Activated CD4-positive, alpha-beta T cell treated with anti-CD3 and anti-CD28 coated beads, Interleukin-2, amount 10 ng/mL, durations not matched to agents 24 days and 14 days (primary cell): ENCODE measurements at regions not wholly inside any gene's neighbourhood (a gene's known extent, or its start where the extent isn't known, plus 50 kb on each side); places are given as distances from the start of the nearest gene placed in this dataset.

Experiments used
- DNase-seq: peaks from one replicate; pipeline ENCODE4 v3.0.0; 2022
- H3K27ac Mint-ChIP-seq: one replicate; pipeline ENCODE4 v1.8.0; 2022; ENCODE audit warnings: mild to moderate bottlenecking, mixed read lengths
- H3K27me3 Mint-ChIP-seq: one replicate; pipeline ENCODE4 v1.8.0; 2022; ENCODE audit warnings: mixed read lengths
- H3K36me3 Mint-ChIP-seq: one replicate; pipeline ENCODE4 v1.8.0; 2022; ENCODE audit warnings: low read depth, mild to moderate bottlenecking, mixed read lengths
- H3K4me1 Mint-ChIP-seq: one replicate; pipeline ENCODE4 v1.8.0; 2021; ENCODE audit warnings: mixed read lengths
- H3K4me3 Mint-ChIP-seq: one replicate; pipeline ENCODE4 v1.8.0; 2022; ENCODE audit warnings: mild to moderate bottlenecking, moderate library complexity, mixed read lengths
- H3K9me3 Mint-ChIP-seq: one replicate; pipeline ENCODE4 v1.8.0; 2021; ENCODE audit warnings: mixed read lengths
- intact Hi-C: fragments of 100-400 bp; cut with micrococcal nuclease; formaldehyde crosslinking; loops from one replicate; pipeline ENCODE4 v1.15.1; 2023

DNA sequence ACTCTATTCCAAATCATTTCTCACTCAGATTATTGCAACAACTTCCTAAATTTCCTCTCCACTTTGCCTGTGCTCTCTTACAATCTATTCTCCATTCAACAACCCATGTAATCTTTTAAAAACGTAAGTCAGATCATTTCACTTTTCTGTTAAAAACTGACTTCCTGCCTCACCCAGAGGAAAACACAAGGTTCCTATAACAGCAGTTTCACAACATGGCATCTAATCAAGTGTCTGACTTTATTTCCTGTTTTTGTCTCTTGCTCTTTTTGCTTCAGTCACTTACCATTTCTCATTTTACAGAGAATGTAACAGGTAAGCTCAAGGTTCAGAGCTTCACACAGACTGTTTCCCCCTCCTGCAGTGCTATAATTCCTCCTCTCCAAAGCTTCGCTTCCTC is 560.7 kb downstream of the LRRIQ3 start:
- Mint-ChIP-seq H3K36me3 (no peaks in the 10 kb centered on the region), H3K4me1 (no peaks in the 10 kb centered on the region), H3K4me3 (no peak overlapping the region), H3K27me3 (no peaks in the 10 kb centered on the region), H3K9me3 (no peaks in the 10 kb centered on the region), H3K27ac (no peak overlapping the region)
- intact Hi-C loops: no loop called here
- no peak for DNase-seq

DNA sequence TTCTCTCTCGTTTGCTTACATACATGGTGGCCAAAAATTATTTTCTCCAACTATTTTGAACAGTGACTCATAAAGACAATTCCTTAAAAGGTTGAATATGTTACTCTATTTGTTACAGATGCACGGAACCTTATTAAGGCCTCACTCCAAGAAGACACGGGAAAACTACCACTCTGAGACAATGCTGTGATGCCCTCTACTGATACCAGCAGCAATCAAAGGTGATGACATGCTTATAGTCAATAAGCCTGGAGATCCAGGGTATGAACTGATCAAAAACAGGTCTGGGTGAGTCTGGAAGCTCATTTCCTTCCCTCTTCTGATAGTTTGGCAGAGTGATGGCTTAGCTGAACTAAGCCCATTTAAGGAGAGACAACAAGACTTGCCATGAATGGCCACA is 563.0 kb downstream of the LRRIQ3 start:
- Mint-ChIP-seq H3K9me3 (no peaks in the 10 kb centered on the region), H3K27ac (no peak overlapping the region), H3K4me3 (no peak overlapping the region), H3K27me3 (no peaks in the 10 kb centered on the region), H3K36me3 (no peaks in the 10 kb centered on the region), H3K4me1 (no peaks in the 10 kb centered on the region)
- intact Hi-C loops: no loop called here
- no peak for DNase-seq

DNA sequence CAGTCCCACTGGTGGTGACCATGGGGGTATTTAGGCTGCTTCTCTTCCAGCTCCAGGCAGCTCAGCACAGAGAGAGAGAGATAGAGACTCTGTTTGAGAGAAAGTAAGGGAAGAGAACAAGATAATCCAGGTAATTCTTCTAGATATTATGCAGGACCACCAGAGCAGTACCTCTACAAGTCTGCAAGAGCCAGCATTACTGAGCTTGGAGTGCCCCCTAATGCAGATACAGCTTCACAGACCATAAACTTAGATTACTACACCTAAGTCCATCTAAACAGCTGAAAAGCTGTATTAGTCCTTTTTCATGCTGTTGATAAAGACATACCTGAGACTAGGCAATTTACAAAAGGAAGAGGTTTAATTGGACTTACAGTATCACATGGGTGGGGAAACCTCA is 570.3 kb downstream of the LRRIQ3 start:
- peaks cover 3% of the 10 kb centered on the region for H3K9me3 Mint-ChIP-seq
- H3K27ac Mint-ChIP-seq: no peak overlapping the region
- no peak overlapping the region for H3K4me3 Mint-ChIP-seq
- intact Hi-C loops: no loop called here
- H3K27me3 Mint-ChIP-seq: no peaks in the 10 kb centered on the region
- no peaks in the 10 kb centered on the region for H3K36me3 Mint-ChIP-seq
- DNase-seq: no peak
- no peaks in the 10 kb centered on the region for H3K4me1 Mint-ChIP-seq

DNA sequence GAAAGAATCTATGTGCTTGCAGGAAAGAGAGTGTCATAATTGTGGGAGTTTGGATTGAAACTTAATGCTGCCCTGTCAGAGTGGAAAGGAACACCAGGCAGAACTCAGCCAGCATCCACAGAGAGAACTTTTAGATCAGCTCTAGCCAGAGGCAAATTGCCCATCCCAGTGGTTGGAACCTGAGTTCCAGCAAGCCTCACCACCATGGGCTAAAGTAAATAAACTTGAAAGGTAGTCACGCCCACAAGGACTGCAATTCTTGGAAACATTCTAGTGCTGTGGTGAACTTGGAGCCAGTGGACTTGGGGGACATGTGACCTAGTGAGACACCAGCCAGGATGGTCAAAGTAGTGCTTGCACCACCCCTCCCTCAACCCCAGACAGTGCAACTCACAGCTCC is 571.6 kb downstream of the LRRIQ3 start:
- Mint-ChIP-seq H3K9me3 (peaks cover 3% of the 10 kb centered on the region), H3K36me3 (no peaks in the 10 kb centered on the region), H3K4me3 (no peak overlapping the region), H3K27ac (no peak overlapping the region), H3K4me1 (no peaks in the 10 kb centered on the region), H3K27me3 (no peaks in the 10 kb centered on the region)
- intact Hi-C loops: no loop called here
- no peak for DNase-seq

GRCh38 chr1:73623946-73624345 is 574.0 kb downstream of the LRRIQ3 start:
- Mint-ChIP-seq H3K36me3 (no peaks in the 10 kb centered on the region), H3K27me3 (no peaks in the 10 kb centered on the region), H3K9me3 (no peaks in the 10 kb centered on the region), H3K4me1 (no peaks in the 10 kb centered on the region), H3K27ac (no peak overlapping the region), H3K4me3 (no peak overlapping the region)
- intact Hi-C loops: no loop called here
- no peak for DNase-seq

DNA sequence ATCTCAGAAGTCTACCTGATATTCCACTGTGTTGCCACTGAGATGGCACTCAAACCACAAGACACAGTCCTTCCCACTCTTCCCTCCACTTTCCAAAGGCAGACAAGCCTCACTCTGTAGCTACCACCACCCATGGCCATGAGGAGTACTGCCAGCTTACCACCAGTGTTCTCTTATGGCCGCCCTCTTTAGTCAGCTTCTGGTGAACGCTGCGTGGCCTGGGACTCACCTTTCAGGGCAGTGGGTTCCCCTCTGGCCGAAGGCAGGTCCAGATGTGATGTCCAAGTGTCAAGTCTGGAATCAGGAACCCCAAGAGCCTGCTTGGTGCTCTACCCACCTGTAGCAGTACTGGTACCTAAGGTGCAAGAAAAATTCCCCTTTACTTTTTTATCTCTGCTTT is 580.8 kb downstream of the LRRIQ3 start:
- no peaks in the 10 kb centered on the region for H3K27me3 Mint-ChIP-seq
- H3K36me3 Mint-ChIP-seq: no peaks in the 10 kb centered on the region
- intact Hi-C loops: no loop called here
- H3K4me3 Mint-ChIP-seq: no peak overlapping the region
- no peaks in the 10 kb centered on the region for H3K4me1 Mint-ChIP-seq
- no peaks in the 10 kb centered on the region for H3K9me3 Mint-ChIP-seq
- DNase-seq: no peak
- H3K27ac Mint-ChIP-seq: no peak overlapping the region

DNA sequence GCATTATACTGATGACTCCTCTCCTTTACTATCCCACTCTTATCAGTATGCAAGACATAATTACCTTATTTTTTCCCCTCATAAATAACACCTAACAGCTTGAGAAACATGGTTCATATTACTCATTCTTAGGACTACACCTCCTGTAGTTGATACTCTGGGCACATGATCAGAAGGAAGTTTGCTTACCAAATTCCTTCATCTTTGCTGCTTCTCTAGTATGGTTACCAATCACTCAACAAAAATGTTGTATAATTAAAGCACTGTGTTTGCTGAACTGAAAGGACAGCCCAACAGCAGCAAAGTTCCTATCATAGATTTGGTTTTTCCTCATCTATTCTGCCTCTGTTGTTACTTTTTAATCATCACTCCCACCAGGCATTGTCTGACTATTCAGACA is 586.3 kb downstream of the LRRIQ3 start:
- H3K4me3 Mint-ChIP-seq: no peak overlapping the region
- no peak for DNase-seq
- no peaks in the 10 kb centered on the region for H3K4me1 Mint-ChIP-seq
- intact Hi-C loops: no loop called here
- no peaks in the 10 kb centered on the region for H3K9me3 Mint-ChIP-seq
- H3K36me3 Mint-ChIP-seq: no peaks in the 10 kb centered on the region
- no peak overlapping the region for H3K27ac Mint-ChIP-seq
- H3K27me3 Mint-ChIP-seq: no peaks in the 10 kb centered on the region

GRCh38 chr1:73604739-73605138 is 593.2 kb downstream of the LRRIQ3 start:
- Mint-ChIP-seq H3K9me3 (no peaks in the 10 kb centered on the region), H3K4me1 (no peaks in the 10 kb centered on the region), H3K27ac (no peak overlapping the region), H3K27me3 (no peaks in the 10 kb centered on the region), H3K36me3 (no peaks in the 10 kb centered on the region), H3K4me3 (no peak overlapping the region)
- DNase-seq: no peak
- intact Hi-C loops: no loop called here

- no peaks in the 10 kb centered on the region for H3K9me3 Mint-ChIP-seq
- DNase-seq: no peak
- no peaks in the 10 kb centered on the region for H3K4me1 Mint-ChIP-seq
- H3K36me3 Mint-ChIP-seq: no peaks in the 10 kb centered on the region
- intact Hi-C loops: no loop called here
- no peak overlapping the region for H3K27ac Mint-ChIP-seq
- no peak overlapping the region for H3K4me3 Mint-ChIP-seq
- H3K27me3 Mint-ChIP-seq: no peaks in the 10 kb centered on the region
Measured at GRCh38 chr1:73604211-73604610, 593.8 kb downstream of the LRRIQ3 start.

GRCh38 chr1:73593804-73594203 is 604.2 kb downstream of the LRRIQ3 start:
- no peak overlapping the region for H3K4me3 Mint-ChIP-seq
- no peak overlapping the region for H3K27ac Mint-ChIP-seq
- no peak for DNase-seq
- intact Hi-C loops: no loop called here
- H3K4me1 Mint-ChIP-seq: no peaks in the 10 kb centered on the region
- no peaks in the 10 kb centered on the region for H3K36me3 Mint-ChIP-seq
- no peaks in the 10 kb centered on the region for H3K27me3 Mint-ChIP-seq
- H3K9me3 Mint-ChIP-seq: peaks cover 11% of the 10 kb centered on the region

GRCh38 chr1:73593364-73593763 is 604.6 kb downstream of the LRRIQ3 start:
- no peak overlapping the region for H3K27ac Mint-ChIP-seq
- intact Hi-C loops: no loop called here
- H3K36me3 Mint-ChIP-seq: no peaks in the 10 kb centered on the region
- H3K9me3 Mint-ChIP-seq: peaks cover 10% of the 10 kb centered on the region
- H3K27me3 Mint-ChIP-seq: no peaks in the 10 kb centered on the region
- no peak overlapping the region for H3K4me3 Mint-ChIP-seq
- no peaks in the 10 kb centered on the region for H3K4me1 Mint-ChIP-seq
- DNase-seq: no peak

DNA sequence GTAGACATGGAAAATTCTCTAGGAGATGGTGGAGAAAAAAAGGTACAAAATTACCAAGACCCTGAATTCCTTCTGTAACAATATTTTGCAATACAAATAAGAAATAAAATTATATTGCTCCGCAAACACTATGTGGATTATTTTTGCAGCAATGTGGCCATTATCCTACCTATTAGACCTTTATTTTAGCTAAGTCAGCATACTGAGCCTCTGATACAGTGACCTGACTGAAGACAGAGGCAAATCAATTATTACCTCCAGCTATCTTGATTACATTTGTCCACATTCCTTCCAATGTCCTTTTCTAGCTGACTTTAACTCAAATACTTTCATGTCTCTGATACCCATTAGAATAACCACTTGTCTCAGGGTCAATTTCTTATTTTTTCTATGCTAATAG is 610.9 kb downstream of the LRRIQ3 start:
- DNase-seq: no peak
- intact Hi-C loops: no loop called here
- Mint-ChIP-seq H3K9me3 (peaks cover 3% of the 10 kb centered on the region), H3K4me3 (no peak overlapping the region), H3K4me1 (no peaks in the 10 kb centered on the region), H3K36me3 (no peaks in the 10 kb centered on the region), H3K27ac (no peak overlapping the region), H3K27me3 (no peaks in the 10 kb centered on the region)

- Mint-ChIP-seq H3K27ac (no peak overlapping the region), H3K4me3 (no peak overlapping the region), H3K27me3 (no peaks in the 10 kb centered on the region), H3K9me3 (peaks cover 3% of the 10 kb centered on the region), H3K4me1 (no peaks in the 10 kb centered on the region), H3K36me3 (no peaks in the 10 kb centered on the region)
- no peak for DNase-seq
- intact Hi-C loops: no loop called here
Measured at GRCh38 chr1:73577206-73577605, 620.8 kb downstream of the LRRIQ3 start.

- H3K4me1 Mint-ChIP-seq: no peaks in the 10 kb centered on the region
- no peak overlapping the region for H3K27ac Mint-ChIP-seq
- no peak overlapping the region for H3K4me3 Mint-ChIP-seq
- H3K9me3 Mint-ChIP-seq: peaks cover 3% of the 10 kb centered on the region
- no peak for DNase-seq
- H3K36me3 Mint-ChIP-seq: no peaks in the 10 kb centered on the region
- intact Hi-C loops: no loop called here
- H3K27me3 Mint-ChIP-seq: no peaks in the 10 kb centered on the region
Measured at GRCh38 chr1:73576083-73576482, 621.9 kb downstream of the LRRIQ3 start.

DNA sequence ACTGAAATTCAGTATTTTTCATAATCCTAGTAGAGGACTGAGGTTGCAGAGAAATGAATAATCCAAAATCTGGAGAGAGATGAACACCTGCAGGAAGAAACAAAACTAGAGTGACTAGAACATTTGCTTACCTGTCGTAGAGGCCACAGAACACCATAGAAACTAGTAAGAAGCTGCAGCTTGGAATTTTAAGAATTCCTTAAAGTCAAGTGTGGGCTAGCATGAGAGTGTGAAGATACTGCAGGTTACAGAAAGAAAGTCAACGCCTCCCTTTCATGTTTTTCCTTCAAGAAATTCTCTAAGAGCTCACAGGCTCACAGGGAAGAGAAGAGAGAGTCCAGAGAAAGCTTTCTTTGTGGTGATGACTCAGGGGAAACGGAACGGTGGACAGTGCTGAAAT is 633.7 kb downstream of the LRRIQ3 start:
- no peak overlapping the region for H3K4me3 Mint-ChIP-seq
- no peak for DNase-seq
- H3K36me3 Mint-ChIP-seq: no peaks in the 10 kb centered on the region
- H3K27me3 Mint-ChIP-seq: no peaks in the 10 kb centered on the region
- H3K27ac Mint-ChIP-seq: no peak overlapping the region
- H3K9me3 Mint-ChIP-seq: peaks cover 8% of the 10 kb centered on the region
- no peaks in the 10 kb centered on the region for H3K4me1 Mint-ChIP-seq
- intact Hi-C loops: no loop called here

DNA sequence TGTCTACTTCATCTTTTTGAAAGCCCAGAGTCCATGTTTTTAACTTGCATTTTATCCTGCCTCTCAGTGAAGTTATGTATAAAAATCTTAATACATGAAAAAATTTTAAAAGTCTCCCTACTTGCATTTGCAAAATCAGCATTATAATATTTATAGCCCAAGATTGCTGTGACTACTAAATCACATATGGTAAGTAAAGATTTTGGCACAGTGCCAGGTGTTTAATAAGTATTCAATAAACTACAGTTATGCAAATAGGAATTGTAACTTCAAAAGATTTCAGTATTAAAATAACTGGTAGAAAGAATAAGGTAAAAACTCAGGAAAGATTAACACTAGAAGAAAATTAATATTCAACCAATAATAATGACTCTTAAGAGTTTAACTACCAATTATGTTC is 641.7 kb downstream of the LRRIQ3 start:
- no peak for DNase-seq
- Mint-ChIP-seq H3K9me3 (peaks cover 5% of the 10 kb centered on the region), H3K36me3 (no peaks in the 10 kb centered on the region), H3K27me3 (no peaks in the 10 kb centered on the region), H3K4me1 (no peaks in the 10 kb centered on the region), H3K4me3 (no peak overlapping the region), H3K27ac (no peak overlapping the region)
- intact Hi-C loops: no loop called here
